Endothelial cell of umbilical vein (primary cell): ENCODE measurements at regions not wholly inside any gene's neighbourhood (a gene's known extent, or its start where the extent isn't known, plus 50 kb on each side); places are given as distances from the start of the nearest gene placed in this dataset.
"Not testable (repeated sequence)": the region's sequence is repeated elsewhere in the genome, so short reads cannot be mapped to it uniquely, and the experiment has no call there.

Source experiments
- FOS ChIP-seq: IDR thresholded peaks from 2 replicates; pipeline ENCODE4 v1.6.1; 2011; ENCODE audit warnings: mild to moderate bottlenecking, low read length, moderate library complexity, borderline replicate concordance; ENCODE audit not compliant: insufficient read depth
- JUN ChIP-seq: IDR thresholded peaks from 2 replicates; pipeline ENCODE4 v1.6.1; 2011; ENCODE audit warnings: borderline replicate concordance, low read depth; ENCODE audit not compliant: insufficient read length, insufficient read depth
- MYC ChIP-seq: IDR thresholded peaks from one replicate; pipeline ENCODE4 v1.6.1; 2011; ENCODE audit warnings: mild to moderate bottlenecking, low read depth, low read length
- POLR2A ChIP-seq: IDR thresholded peaks from 2 replicates; pipeline ENCODE4 v1.6.1; 2012; ENCODE audit warnings: low read depth, mild to moderate bottlenecking, control low read depth, low read length
- POLR2AphosphoS5 ChIP-seq: IDR thresholded peaks from 2 replicates; pipeline ENCODE4 v1.6.1; 2012; ENCODE audit warnings: low read depth, mild to moderate bottlenecking, control low read depth, low read length, moderate library complexity; ENCODE audit not compliant: insufficient read depth
- TF ChIP-seq, protein P1 (sequence below), 2 donors: IDR thresholded peaks; 1 replicate in 1 of 2; 2 replicates in 1 of 2; pipeline ENCODE4 v1.5.1; 2011; ENCODE audit warnings: low read length in 2 of 2, mild to moderate bottlenecking in 2 of 2, moderate library complexity in 2 of 2, control low read depth in 1 of 2, inconsistent platforms in 1 of 2, low read depth in 1 of 2; ENCODE audit not compliant: insufficient read depth in 1 of 2; ENCODE audit errors: extremely low read depth in 1 of 2
- TF ChIP-seq, protein P2 (sequence below): IDR thresholded peaks from 2 replicates; pipeline ENCODE4 v1.6.1; 2011; ENCODE audit not compliant: insufficient read depth, insufficient read length

- TF ChIP-seq, protein P1, sequence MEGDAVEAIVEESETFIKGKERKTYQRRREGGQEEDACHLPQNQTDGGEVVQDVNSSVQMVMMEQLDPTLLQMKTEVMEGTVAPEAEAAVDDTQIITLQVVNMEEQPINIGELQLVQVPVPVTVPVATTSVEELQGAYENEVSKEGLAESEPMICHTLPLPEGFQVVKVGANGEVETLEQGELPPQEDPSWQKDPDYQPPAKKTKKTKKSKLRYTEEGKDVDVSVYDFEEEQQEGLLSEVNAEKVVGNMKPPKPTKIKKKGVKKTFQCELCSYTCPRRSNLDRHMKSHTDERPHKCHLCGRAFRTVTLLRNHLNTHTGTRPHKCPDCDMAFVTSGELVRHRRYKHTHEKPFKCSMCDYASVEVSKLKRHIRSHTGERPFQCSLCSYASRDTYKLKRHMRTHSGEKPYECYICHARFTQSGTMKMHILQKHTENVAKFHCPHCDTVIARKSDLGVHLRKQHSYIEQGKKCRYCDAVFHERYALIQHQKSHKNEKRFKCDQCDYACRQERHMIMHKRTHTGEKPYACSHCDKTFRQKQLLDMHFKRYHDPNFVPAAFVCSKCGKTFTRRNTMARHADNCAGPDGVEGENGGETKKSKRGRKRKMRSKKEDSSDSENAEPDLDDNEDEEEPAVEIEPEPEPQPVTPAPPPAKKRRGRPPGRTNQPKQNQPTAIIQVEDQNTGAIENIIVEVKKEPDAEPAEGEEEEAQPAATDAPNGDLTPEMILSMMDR (IDR thresholded peaks at IDR 0.05; ENCODE audit: extremely low read depth in 1 of 2, insufficient read depth in 1 of 2, low read depth in 1 of 2, low read length in 2 of 2) = not testable (repeated sequence)
- not testable (repeated sequence) for TF ChIP-seq POLR2AphosphoS5, JUN, POLR2A, FOS, MYC
- TF ChIP-seq, protein P2, sequence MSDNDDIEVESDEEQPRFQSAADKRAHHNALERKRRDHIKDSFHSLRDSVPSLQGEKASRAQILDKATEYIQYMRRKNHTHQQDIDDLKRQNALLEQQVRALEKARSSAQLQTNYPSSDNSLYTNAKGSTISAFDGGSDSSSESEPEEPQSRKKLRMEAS = not testable (repeated sequence)
Measured at GRCh38 chr2:144969564-144969963, 449.6 kb upstream of the ZEB2 start.
